ENCODE measurements at regions not wholly inside any gene's neighbourhood (a gene's known extent, or its start where the extent isn't known, plus 50 kb on each side); places are given as distances from the start of the nearest gene placed in this dataset.
"Not testable (repeated sequence)": the region's sequence is repeated elsewhere in the genome, so short reads cannot be mapped to it uniquely, and the experiment has no call there.

GRCh38 chr14:105623178-105623577 is 96.8 kb downstream of the TMEM121 start:
- not testable (repeated sequence) for DNase-seq

- DNase-seq = not testable (repeated sequence)
These were observed 98.0 kb downstream of the TMEM121 start for GRCh38 chr14:105624346-105624745.

GRCh38 chr14:105624749-105625434 is 98.5 kb downstream of the TMEM121 start:
- DNase-seq = not testable (repeated sequence)

GRCh38 chr14:105625448-105625847 is 99.1 kb downstream of the TMEM121 start:
- DNase-seq = not testable (repeated sequence)

GRCh38 chr14:105626111-105626510 is 99.7 kb downstream of the TMEM121 start:
- not testable (repeated sequence) for DNase-seq

- DNase-seq = not testable (repeated sequence)
These were observed 100.3 kb downstream of the TMEM121 start for GRCh38 chr14:105626651-105627050.

GRCh38 chr14:105627287-105627686 is 100.9 kb downstream of the TMEM121 start:
- not testable (repeated sequence) for DNase-seq

- DNase-seq = no peak
These were observed 101.3 kb downstream of the TMEM121 start for GRCh38 chr14:105627701-105628100.

GRCh38 chr14:105628126-105628525 is 101.7 kb downstream of the TMEM121 start:
- DNase-seq = not testable (repeated sequence)

GRCh38 chr14:105628531-105629067 is 102.2 kb downstream of the TMEM121 start:
- DNase-seq = not testable (repeated sequence)

- not testable (repeated sequence) for DNase-seq
These were observed 102.9 kb downstream of the TMEM121 start for GRCh38 chr14:105629091-105629885.

- DNase-seq = no peak
These were observed 103.5 kb downstream of the TMEM121 start for GRCh38 chr14:105629886-105630215.

- not testable (repeated sequence) for DNase-seq
These were observed 104.0 kb downstream of the TMEM121 start for GRCh38 chr14:105630293-105630934.

- DNase-seq = not testable (repeated sequence)
These were observed 104.8 kb downstream of the TMEM121 start for GRCh38 chr14:105630935-105631779.

- DNase-seq = no peak
These were observed 105.6 kb downstream of the TMEM121 start for GRCh38 chr14:105632010-105632409.

GRCh38 chr14:105633596-105633995 is 107.2 kb downstream of the TMEM121 start:
- not testable (repeated sequence) for DNase-seq

- DNase-seq = no peak
These were observed 109.2 kb downstream of the TMEM121 start for GRCh38 chr14:105635560-105635959.

GRCh38 chr14:105636021-105636420 is 109.6 kb downstream of the TMEM121 start:
- not testable (repeated sequence) for DNase-seq

- no peak for DNase-seq
These were observed 110.6 kb downstream of the TMEM121 start for GRCh38 chr14:105636935-105637334.

- not testable (repeated sequence) for DNase-seq
These were observed 111.0 kb downstream of the TMEM121 start for GRCh38 chr14:105637345-105637744.

- not testable (repeated sequence) for DNase-seq
These were observed 113.9 kb downstream of the TMEM121 start for GRCh38 chr14:105639969-105640931.

Measured in HCEC 1CT (cell line).